ENCODE measurements at regions not wholly inside any gene's neighbourhood (a gene's known extent, or its start where the extent isn't known, plus 50 kb on each side); places are given as distances from the start of the nearest gene placed in this dataset.

- TF ChIP-seq POLR2A (IDR thresholded peaks at IDR 0.05; ENCODE audit: low read depth, low read length), result no peak
- no peak for TF ChIP-seq POLR2AphosphoS5 (IDR thresholded peaks at IDR 0.05; ENCODE audit: low read depth, low read length)
- TF ChIP-seq TAF1 (IDR thresholded peaks at IDR 0.05; ENCODE audit: borderline replicate concordance, low read depth, low read length), result no peak
Observed at GRCh38 chr12:102681309-102681708, 200.9 kb upstream of the IGF1 start.

All from GM12892 (cell line).